ENCODE measurements at regions not wholly inside any gene's neighbourhood (a gene's known extent, or its start where the extent isn't known, plus 50 kb on each side); places are given as distances from the start of the nearest gene placed in this dataset.
A peak's percentile ranks its signal among the peaks of the same experiment; 100 is the strongest.

DNA sequence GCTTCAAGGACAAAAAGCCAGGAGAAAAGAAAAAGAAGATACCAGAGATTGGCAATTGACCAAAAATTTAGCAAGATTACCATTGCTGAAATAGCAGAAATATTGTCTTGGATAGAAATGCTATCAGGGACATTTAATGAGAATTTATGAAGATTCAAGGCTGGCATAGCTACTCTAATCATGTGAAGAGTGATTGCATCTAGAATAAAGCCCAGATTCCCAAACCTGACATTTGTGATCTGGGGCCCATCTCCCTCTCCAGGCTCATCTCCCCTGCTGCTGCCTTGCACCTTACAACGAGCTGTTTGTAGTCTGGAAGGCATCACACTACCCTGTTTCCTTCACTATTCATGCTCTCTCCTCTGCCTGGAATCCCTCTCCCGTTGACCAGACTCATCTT is 114.5 kb downstream of the C9orf152 start:
- Mint-ChIP-seq H3K27me3 (no peaks in the 10 kb centered on the region), H3K4me1 (peaks cover 78% of the 10 kb centered on the region), H3K27ac (peak overlapping the region; percentile 12), H3K4me3 (no peak overlapping the region), H3K9me3 (ENCODE audit: insufficient read depth) (no peaks in the 10 kb centered on the region)
- intact Hi-C loops (cut with micrococcal nuclease) = loop anchor here (2.0 to 10.0 kb wide), 2 partner anchors 15 to 51 kb away; no protein-coding TSS in a partner anchor
- ChIA-PET POLR2A (no interaction called here), CTCF (interaction anchor here (1.3 kb wide), 1 partner anchor 190 kb away, joined by 6 read pairs; no protein-coding TSS in a partner anchor)
- Histone ChIP-seq H3K9ac (ENCODE audit: low read length) (no peak overlapping the region), H3K4me1 (ENCODE audit: control insufficient read depth in 2 of 2, insufficient read depth in 2 of 2, low read length in 2 of 2) (peaks cover 45 to 49% of the 10 kb centered on the region in 2 donors), H3K27ac (ENCODE audit: low read length in 2 of 2) (peak overlapping the region in 1 of 2 donors; percentile 43), H3K4me3 (ENCODE audit: control extremely low read depth in 1 of 5, extremely low read depth in 1 of 5, insufficient read depth in 1 of 5, low read depth in 2 of 5, low read length in 4 of 5) (no peak overlapping the region), H3K4me2 (replicated peaks; ENCODE audit: low read depth, low read length, poor library complexity, severe bottlenecking) (no peak overlapping the region), H3K79me2 (ENCODE audit: control insufficient read depth, insufficient read depth, low read length) (peaks cover 90% of the 10 kb centered on the region), H2AFZ (ENCODE audit: insufficient read depth, low read depth, low read length, poor library complexity, severe bottlenecking) (no peak overlapping the region), H4K20me1 (ENCODE audit: control insufficient read depth, insufficient read depth, low read length, poor library complexity, severe bottlenecking) (peaks cover 73% of the 10 kb centered on the region), H3K9me3 (ENCODE audit: control extremely low read depth in 1 of 3, control insufficient read depth in 2 of 3, insufficient read depth in 1 of 3, low read length in 2 of 3) (no peaks in the 10 kb centered on the region), H3K36me3 (replicated peaks in 1 of 2; ENCODE audit: control extremely low read depth in 1 of 2, control insufficient read depth in 1 of 2, extremely low read depth in 1 of 2, insufficient read depth in 2 of 2, low read length in 1 of 2) (peaks cover 0 to 11% of the 10 kb centered on the region in 2 experiments), H3K27me3 (replicated peaks in 1 of 4; ENCODE audit: control extremely low read depth in 1 of 4, control insufficient read depth in 3 of 4, insufficient read depth in 4 of 4, low read length in 3 of 4) (no peaks in the 10 kb centered on the region)
- no peak for ATAC-seq (ENCODE audit: low read depth)
- no peak for TF ChIP-seq EZH2 (IDR thresholded peaks at IDR 0.05; ENCODE audit: borderline replicate concordance, insufficient read depth, low read depth, low read length, poor library complexity, severe bottlenecking)
- TF ChIP-seq, protein P1, sequence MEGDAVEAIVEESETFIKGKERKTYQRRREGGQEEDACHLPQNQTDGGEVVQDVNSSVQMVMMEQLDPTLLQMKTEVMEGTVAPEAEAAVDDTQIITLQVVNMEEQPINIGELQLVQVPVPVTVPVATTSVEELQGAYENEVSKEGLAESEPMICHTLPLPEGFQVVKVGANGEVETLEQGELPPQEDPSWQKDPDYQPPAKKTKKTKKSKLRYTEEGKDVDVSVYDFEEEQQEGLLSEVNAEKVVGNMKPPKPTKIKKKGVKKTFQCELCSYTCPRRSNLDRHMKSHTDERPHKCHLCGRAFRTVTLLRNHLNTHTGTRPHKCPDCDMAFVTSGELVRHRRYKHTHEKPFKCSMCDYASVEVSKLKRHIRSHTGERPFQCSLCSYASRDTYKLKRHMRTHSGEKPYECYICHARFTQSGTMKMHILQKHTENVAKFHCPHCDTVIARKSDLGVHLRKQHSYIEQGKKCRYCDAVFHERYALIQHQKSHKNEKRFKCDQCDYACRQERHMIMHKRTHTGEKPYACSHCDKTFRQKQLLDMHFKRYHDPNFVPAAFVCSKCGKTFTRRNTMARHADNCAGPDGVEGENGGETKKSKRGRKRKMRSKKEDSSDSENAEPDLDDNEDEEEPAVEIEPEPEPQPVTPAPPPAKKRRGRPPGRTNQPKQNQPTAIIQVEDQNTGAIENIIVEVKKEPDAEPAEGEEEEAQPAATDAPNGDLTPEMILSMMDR (IDR thresholded peaks at IDR 0.05) = no peak
- no peak for DNase-seq
- WGBS (ENCODE audit: insufficient coverage) = 83% methylated on average over 2 of the region's 2 CpGs

DNA sequence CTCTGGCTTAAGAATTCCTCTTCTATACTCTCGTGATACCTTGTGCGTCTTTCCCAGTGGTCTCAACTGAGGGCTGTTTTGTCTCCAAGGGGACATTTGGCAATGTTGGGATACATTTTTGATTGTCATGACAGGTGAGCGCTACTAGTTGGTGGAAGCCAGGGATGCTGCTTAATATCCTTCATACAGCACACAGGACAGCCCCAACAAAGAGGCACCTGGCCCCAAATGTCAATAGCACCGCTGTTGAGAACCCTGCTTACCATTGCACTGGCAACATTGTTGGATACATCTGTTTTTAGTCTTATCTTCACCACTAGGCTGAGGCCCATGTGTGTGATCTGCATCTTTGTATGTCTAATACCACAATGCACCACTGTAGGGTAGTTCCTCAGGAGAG is 114.1 kb downstream of the C9orf152 start:
- intact Hi-C loops (cut with micrococcal nuclease) = loop anchor here (2.0 to 10.0 kb wide), 2 partner anchors 15 to 51 kb away; no protein-coding TSS in a partner anchor
- H3K4me1 ChIP-seq (ENCODE audit: control insufficient read depth in 2 of 2, insufficient read depth in 2 of 2, low read length in 2 of 2) = peaks cover 45 to 48% of the 10 kb centered on the region in 2 donors
- Mint-ChIP-seq H3K27ac (no peak overlapping the region), H3K4me3 (no peak overlapping the region), H3K27me3 (no peaks in the 10 kb centered on the region), H3K4me1 (peaks cover 80% of the 10 kb centered on the region), H3K9me3 (ENCODE audit: insufficient read depth) (no peaks in the 10 kb centered on the region)
- H3K4me2 ChIP-seq (replicated peaks; ENCODE audit: low read depth, low read length, poor library complexity, severe bottlenecking) = no peak overlapping the region
- H3K79me2 ChIP-seq (ENCODE audit: control insufficient read depth, insufficient read depth, low read length) = peaks cover 90% of the 10 kb centered on the region
- peaks cover 0 to 12% of the 10 kb centered on the region in 2 experiments for H3K36me3 ChIP-seq (replicated peaks in 1 of 2; ENCODE audit: control extremely low read depth in 1 of 2, control insufficient read depth in 1 of 2, extremely low read depth in 1 of 2, insufficient read depth in 2 of 2, low read length in 1 of 2)
- peak overlapping the region in 1 of 2 donors; percentile 43 for H3K27ac ChIP-seq (ENCODE audit: low read length in 2 of 2)
- DNase-seq (no peak), ATAC-seq (ENCODE audit: low read depth) (no peak)
- TF ChIP-seq, protein P1 (IDR thresholded peaks at IDR 0.05) = no peak
- TF ChIP-seq EZH2 (IDR thresholded peaks at IDR 0.05; ENCODE audit: borderline replicate concordance, insufficient read depth, low read depth, low read length, poor library complexity, severe bottlenecking) = no peak
- H3K4me3 ChIP-seq (ENCODE audit: control extremely low read depth in 1 of 5, extremely low read depth in 1 of 5, insufficient read depth in 1 of 5, low read depth in 2 of 5, low read length in 4 of 5) = no peak overlapping the region
- H3K9ac ChIP-seq (ENCODE audit: low read length) = no peak overlapping the region
- no peak overlapping the region for H2AFZ ChIP-seq (ENCODE audit: insufficient read depth, low read depth, low read length, poor library complexity, severe bottlenecking)
- H3K27me3 ChIP-seq (replicated peaks in 1 of 4; ENCODE audit: control extremely low read depth in 1 of 4, control insufficient read depth in 3 of 4, insufficient read depth in 4 of 4, low read length in 3 of 4) = no peaks in the 10 kb centered on the region
- no peaks in the 10 kb centered on the region for H3K9me3 ChIP-seq (ENCODE audit: control extremely low read depth in 1 of 3, control insufficient read depth in 2 of 3, insufficient read depth in 1 of 3, low read length in 2 of 3)
- peaks cover 73% of the 10 kb centered on the region for H4K20me1 ChIP-seq (ENCODE audit: control insufficient read depth, insufficient read depth, low read length, poor library complexity, severe bottlenecking)
- WGBS (ENCODE audit: insufficient coverage) = 100% methylated on average over 1 of the region's 4 CpGs
- ChIA-PET CTCF (interaction anchor here (0.9 kb wide), 1 partner anchor 186 kb away, joined by 3 read pairs; no protein-coding TSS in a partner anchor), POLR2A (no interaction called here)

Data from B cell (primary cell).